OCI-LY3 (cell line): ENCODE measurements at regions not wholly inside any gene's neighbourhood (a gene's known extent, or its start where the extent isn't known, plus 50 kb on each side); places are given as distances from the start of the nearest gene placed in this dataset.

Source experiments
- H2AFZ ChIP-seq: fragments of 200-600, 300-600 bp; shearing (Covaris generic); 2 replicates; pipeline ENCODE4 v1.6.0; 2014; ENCODE audit warnings: antibody characterized with exemption, low read depth, low read length
- H3K27ac ChIP-seq: fragments of 200-600, 300-600 bp; sonication (generic); 2 replicates; pipeline ENCODE4 v1.5.1; 2014; ENCODE audit warnings: mild to moderate bottlenecking, low read length, moderate library complexity, mixed read lengths
- H3K27me3 ChIP-seq: fragments of 200-600, 300-600 bp; sonication (generic); 2 replicates; pipeline ENCODE4 v1.6.1; 2014; ENCODE audit warnings: low read depth, low read length, mixed read lengths
- H3K36me3 ChIP-seq: fragments of 200-600, 300-600 bp; sonication (generic); replicated peaks from 2 replicates; pipeline ENCODE3; 2014; ENCODE audit warnings: low read depth, low read length, mixed read lengths
- H3K4me1 ChIP-seq: fragments of 300-600, 200-600 bp; sonication (generic); 2 replicates; pipeline ENCODE4 v1.6.1; 2014; ENCODE audit warnings: low read length, mixed read lengths
- H3K4me2 ChIP-seq: fragments of 200-600, 300-600 bp; sonication (generic); 2 replicates; pipeline ENCODE4 v1.6.1; 2014; ENCODE audit warnings: low read length, mixed read lengths
- H3K4me3 ChIP-seq: fragments of 300-600, 200-600 bp; sonication (generic); 2 replicates; pipeline ENCODE4 v1.5.1; 2014; ENCODE audit warnings: antibody characterized with exemption, mild to moderate bottlenecking, low read length, moderate library complexity
- H3K79me2 ChIP-seq: fragments of 300-600, 200-600 bp; shearing (Covaris generic); 2 replicates; pipeline ENCODE4 v1.6.1; 2014; ENCODE audit warnings: mild to moderate bottlenecking, low read length, mixed read lengths
- H3K9ac ChIP-seq: fragments of 300-600, 200-600 bp; shearing (Covaris generic); 2 replicates; pipeline ENCODE4 v1.6.0; 2014; ENCODE audit warnings: mild to moderate bottlenecking, low read length, moderate library complexity
- H3K9me3 ChIP-seq: fragments of 200-600, 300-600 bp; shearing (Covaris generic); 2 replicates; pipeline ENCODE4 v1.6.1; 2014; ENCODE audit warnings: low read length, mixed read lengths; ENCODE audit not compliant: insufficient read depth
- H4K20me1 ChIP-seq: fragments of 200-600, 300-600 bp; sonication (generic); 2 replicates; pipeline ENCODE4 v1.6.1; 2016; ENCODE audit warnings: low read length, mixed read lengths; ENCODE audit not compliant: insufficient read depth
- CTCF ChIP-seq: fragments of 200-600, 300-600 bp; sonication (generic); IDR thresholded peaks from 2 replicates; pipeline ENCODE4 v1.5.1; 2014; ENCODE audit warnings: antibody characterized with exemption, low read length, low read depth
- EZH2phosphoT487 ChIP-seq: fragments of 200-600 bp; shearing (Covaris generic); IDR thresholded peaks from 2 replicates; pipeline ENCODE4 v1.6.1; 2018; ENCODE audit warnings: antibody characterized with exemption, mixed run types, low read depth

GRCh38 chr13:30851697-30852096 is 54.4 kb upstream of the MEDAG start:
- Histone ChIP-seq H3K4me1 (peaks cover 31% of the 10 kb centered on the region), H3K27ac (no peak overlapping the region)

GRCh38 chr13:30855569-30855968 is 50.5 kb upstream of the MEDAG start:
- Histone ChIP-seq H3K9ac (no peak overlapping the region), H3K9me3 (no peaks in the 10 kb centered on the region), H2AFZ (no peak overlapping the region), H3K36me3 (no peaks in the 10 kb centered on the region), H3K4me3 (no peak overlapping the region), H3K4me2 (no peak overlapping the region), H3K27me3 (peaks cover 32% of the 10 kb centered on the region), H3K79me2 (no peaks in the 10 kb centered on the region), H4K20me1 (no peaks in the 10 kb centered on the region), H3K4me1 (peaks cover 17% of the 10 kb centered on the region), H3K27ac (no peak overlapping the region)
- TF ChIP-seq EZH2phosphoT487 (no peak), CTCF (no peak)

More at GRCh38 chr13:30851697-30852096, 54.4 kb upstream of the MEDAG start:
- no peak overlapping the region for H3K4me3 ChIP-seq
- peaks cover 16% of the 10 kb centered on the region for H3K27me3 ChIP-seq
- H3K4me2 ChIP-seq: peak overlapping the region; percentile 58
- H3K36me3 ChIP-seq: no peaks in the 10 kb centered on the region
- TF ChIP-seq EZH2phosphoT487 (no peak), CTCF (no peak)
- no peak overlapping the region for H3K9ac ChIP-seq
- H3K9me3 ChIP-seq: no peaks in the 10 kb centered on the region
- no peaks in the 10 kb centered on the region for H3K79me2 ChIP-seq
- no peaks in the 10 kb centered on the region for H4K20me1 ChIP-seq
- H2AFZ ChIP-seq: no peak overlapping the region

- Histone ChIP-seq H2AFZ (no peak overlapping the region), H4K20me1 (no peaks in the 10 kb centered on the region), H3K4me2 (no peak overlapping the region), H3K27ac (no peak overlapping the region), H3K4me3 (no peak overlapping the region), H3K27me3 (peaks cover 36% of the 10 kb centered on the region), H3K9me3 (no peaks in the 10 kb centered on the region), H3K4me1 (peaks cover 15% of the 10 kb centered on the region), H3K79me2 (no peaks in the 10 kb centered on the region), H3K36me3 (no peaks in the 10 kb centered on the region), H3K9ac (no peak overlapping the region)
- TF ChIP-seq EZH2phosphoT487 (no peak), CTCF (no peak)
Measured at GRCh38 chr13:30856005-30856790, 49.9 kb upstream of the MEDAG start.
